GM12891 (cell line): ENCODE measurements at regions not wholly inside any gene's neighbourhood (a gene's known extent, or its start where the extent isn't known, plus 50 kb on each side); places are given as distances from the start of the nearest gene placed in this dataset.

Source experiments
- DNase-seq: peaks from one replicate; pipeline ENCODE4 v3.0.0; 2011; ENCODE audit warnings: low spot score; ENCODE audit not compliant: insufficient read length
- FAIRE-seq: peaks from 2 replicates; lab custom pipeline; 2011; peaks lifted over from hg19 to GRCh38; lab: Jason Lieb, UNC
- PAX5 ChIP-seq: IDR thresholded peaks from 2 replicates; pipeline ENCODE4 v1.6.1; 2011; ENCODE audit warnings: low read length, moderate library complexity, mild to moderate bottlenecking; ENCODE audit not compliant: insufficient read depth, severe bottlenecking
- POLR2A ChIP-seq: IDR thresholded peaks from 2 replicates; pipeline ENCODE4 v1.6.1; 2011; ENCODE audit warnings: low read depth, low read length, control low read depth
- POLR2AphosphoS5 ChIP-seq: IDR thresholded peaks from 2 replicates; pipeline ENCODE4 v1.6.1; 2011; ENCODE audit warnings: low read depth, low read length, control low read depth
- POU2F2 ChIP-seq: IDR thresholded peaks from 2 replicates; pipeline ENCODE4 v1.6.1; 2011; ENCODE audit warnings: low read depth, mild to moderate bottlenecking, control low read depth, low read length, moderate library complexity
- SPI1 ChIP-seq: IDR thresholded peaks from 2 replicates; pipeline ENCODE4 v1.6.1; 2011; ENCODE audit warnings: low read depth, low read length, control low read depth
- TAF1 ChIP-seq: IDR thresholded peaks from 2 replicates; pipeline ENCODE4 v1.6.1; 2011; ENCODE audit warnings: low read depth, low read length, control low read depth

DNA sequence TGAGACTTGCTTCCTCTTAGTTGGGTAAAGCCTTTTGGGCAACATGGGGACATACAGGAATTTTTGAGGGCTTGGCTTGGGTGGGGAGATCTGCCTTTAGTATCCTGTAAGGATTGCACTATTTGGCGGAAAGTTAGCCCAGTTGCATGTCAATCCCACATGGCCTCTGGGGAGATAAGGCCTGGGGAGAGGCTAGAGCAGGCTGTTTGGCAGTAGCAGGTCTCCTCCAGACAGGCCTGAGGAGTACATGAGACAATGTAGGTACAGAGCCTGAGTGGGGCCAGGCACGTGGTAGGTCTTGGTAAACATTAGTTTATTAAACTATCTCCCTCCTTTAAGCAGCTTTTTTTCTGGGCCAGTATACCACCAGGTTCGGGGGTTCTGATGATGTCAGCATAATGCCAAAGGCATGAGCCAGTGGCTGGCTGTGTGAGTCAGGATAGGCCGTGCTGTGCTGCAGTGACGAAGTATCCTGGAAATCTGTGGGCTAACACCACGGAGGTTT is 147.9 kb downstream of the VEGFA start:
- FAIRE-seq, result no peak
- DNase-seq, result no peak
- no peak for TF ChIP-seq TAF1
- no peak for TF ChIP-seq POLR2AphosphoS5
- no peak for TF ChIP-seq PAX5
- no peak for TF ChIP-seq POLR2A
- TF ChIP-seq SPI1, result no peak

DNA sequence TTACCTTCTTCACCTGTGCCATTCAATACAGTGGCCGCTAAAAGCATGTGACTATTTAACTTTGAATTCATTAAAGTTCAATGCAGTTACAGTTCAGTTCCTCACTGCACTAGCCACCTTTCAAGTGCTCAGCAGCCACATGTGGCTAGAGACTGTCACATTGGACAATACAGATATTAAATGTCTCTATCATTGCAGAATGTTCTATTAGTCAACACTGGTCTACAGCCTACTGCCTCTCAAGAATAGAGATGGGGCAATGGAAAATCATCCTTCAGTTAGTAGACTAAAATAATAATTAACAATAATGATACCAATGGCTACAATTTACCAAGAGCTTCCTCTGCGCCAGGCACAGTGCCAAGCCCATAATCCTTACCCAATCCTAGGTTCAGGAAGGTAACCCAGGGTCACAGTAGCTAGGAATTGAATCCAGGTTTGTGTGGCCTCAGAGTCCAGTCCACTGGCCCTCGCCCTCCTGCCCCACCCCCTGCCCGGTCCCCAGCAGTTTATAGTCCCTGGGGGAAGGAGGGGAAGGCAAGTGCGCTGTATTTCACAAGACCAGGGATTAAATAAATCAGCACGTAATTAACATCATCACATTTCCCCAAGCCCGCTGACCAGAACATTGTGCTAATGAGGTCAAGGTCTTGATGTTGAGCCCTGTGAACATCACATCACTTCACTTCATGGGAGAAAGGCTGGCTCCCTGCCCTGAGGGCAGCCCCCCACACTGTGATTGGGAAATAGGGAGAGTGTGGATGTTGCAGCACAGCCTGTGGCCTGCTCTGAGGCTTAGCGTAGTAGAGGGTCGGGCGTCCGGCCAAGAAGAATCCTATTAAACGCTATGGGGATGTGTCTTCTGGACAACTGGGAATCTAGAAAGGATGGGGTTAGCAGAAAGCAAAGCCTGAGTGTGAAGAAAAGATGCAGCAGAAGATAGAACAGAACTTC is 147.2 kb downstream of the VEGFA start:
- FAIRE-seq (no peak), DNase-seq (no peak)
- TF ChIP-seq SPI1 (no peak), TAF1 (no peak), POLR2AphosphoS5 (no peak), PAX5 (no peak), POLR2A (no peak), POU2F2 (no peak)

DNA sequence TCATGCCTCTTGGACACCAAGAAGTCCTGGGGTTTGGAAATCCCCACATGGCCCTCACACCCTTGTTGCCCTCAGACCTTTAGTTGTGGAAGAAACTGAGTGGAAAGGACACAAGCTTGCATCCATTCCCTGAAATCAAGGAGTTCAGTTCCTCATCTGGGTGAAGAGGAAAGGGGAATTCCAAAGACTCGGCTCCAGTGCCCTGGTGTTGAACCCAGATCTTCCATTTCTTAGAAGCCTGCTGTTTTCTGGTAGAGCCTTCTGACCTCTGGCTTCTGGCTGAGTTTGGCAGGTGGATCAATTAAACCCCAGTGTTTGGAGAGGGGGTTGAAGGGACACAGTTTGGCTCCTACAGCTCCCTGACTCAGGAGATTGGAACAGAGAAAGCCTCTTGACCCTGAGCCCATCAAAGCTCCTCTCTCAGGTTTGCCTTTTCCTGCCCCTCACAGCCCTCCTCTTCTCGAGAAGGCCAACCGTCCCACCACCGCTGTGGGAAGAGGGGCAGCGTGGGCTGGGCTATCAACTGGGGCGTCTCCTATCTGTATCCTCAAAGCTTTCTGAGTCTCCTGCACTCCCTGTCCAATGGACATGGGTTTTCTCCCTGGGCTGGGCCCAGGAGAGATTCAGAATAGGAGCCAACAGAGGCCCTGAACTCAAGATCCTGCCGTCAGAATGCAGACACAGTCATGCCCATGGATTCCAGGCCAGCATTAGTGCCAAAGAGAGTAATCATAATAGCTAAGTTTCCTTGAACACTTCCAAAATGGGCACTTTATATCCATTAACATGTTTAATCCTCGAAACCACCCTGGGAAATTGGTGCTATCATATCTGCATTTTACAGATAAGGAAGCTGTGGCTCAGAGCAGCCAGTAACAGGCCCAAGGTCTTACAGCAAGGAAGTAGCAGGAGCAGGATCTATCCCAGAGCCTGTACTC is 146.2 kb downstream of the VEGFA start:
- TF ChIP-seq PAX5 (no peak), POLR2A (no peak), POLR2AphosphoS5 (no peak), POU2F2 (no peak), TAF1 (no peak), SPI1 (no peak)
- DNase-seq, result no peak
- no peak for FAIRE-seq

DNA sequence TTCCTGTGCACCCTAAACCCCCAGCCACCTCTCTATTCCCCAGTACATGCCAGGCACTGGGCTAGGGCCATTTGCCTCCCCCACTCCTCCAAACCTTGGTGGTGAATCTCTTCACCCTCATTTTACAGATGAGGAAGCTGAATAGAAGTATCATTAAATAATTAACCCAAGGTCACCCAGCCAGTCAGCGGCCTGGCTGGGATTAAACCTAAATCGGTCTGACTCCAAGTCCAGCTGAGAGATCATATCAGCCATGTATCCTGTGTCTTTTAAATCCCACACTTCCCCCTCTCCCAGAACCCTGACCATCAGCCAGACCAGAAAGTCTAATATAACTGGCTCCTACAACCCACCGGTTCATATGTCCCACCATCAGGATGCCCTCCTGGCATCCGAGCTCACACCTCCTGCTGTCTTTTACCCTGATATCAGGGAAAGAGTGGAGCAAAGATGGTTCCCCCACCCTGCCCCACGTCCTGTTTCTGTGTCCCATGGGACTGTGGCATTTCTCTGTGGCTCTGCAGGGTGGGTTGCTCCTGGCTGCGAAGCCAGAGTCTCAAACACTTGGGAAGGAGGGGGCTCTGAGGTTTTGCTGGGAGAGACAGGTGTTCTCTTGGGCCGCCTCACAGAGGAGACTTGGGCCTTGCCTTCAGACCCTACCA is 145.3 kb downstream of the VEGFA start:
- DNase-seq (no peak), FAIRE-seq (no peak)
- no peak for TF ChIP-seq PAX5
- TF ChIP-seq POLR2A, result no peak
- TF ChIP-seq POLR2AphosphoS5, result no peak
- TF ChIP-seq SPI1, result no peak
- TF ChIP-seq TAF1, result no peak
- no peak for TF ChIP-seq POU2F2

DNA sequence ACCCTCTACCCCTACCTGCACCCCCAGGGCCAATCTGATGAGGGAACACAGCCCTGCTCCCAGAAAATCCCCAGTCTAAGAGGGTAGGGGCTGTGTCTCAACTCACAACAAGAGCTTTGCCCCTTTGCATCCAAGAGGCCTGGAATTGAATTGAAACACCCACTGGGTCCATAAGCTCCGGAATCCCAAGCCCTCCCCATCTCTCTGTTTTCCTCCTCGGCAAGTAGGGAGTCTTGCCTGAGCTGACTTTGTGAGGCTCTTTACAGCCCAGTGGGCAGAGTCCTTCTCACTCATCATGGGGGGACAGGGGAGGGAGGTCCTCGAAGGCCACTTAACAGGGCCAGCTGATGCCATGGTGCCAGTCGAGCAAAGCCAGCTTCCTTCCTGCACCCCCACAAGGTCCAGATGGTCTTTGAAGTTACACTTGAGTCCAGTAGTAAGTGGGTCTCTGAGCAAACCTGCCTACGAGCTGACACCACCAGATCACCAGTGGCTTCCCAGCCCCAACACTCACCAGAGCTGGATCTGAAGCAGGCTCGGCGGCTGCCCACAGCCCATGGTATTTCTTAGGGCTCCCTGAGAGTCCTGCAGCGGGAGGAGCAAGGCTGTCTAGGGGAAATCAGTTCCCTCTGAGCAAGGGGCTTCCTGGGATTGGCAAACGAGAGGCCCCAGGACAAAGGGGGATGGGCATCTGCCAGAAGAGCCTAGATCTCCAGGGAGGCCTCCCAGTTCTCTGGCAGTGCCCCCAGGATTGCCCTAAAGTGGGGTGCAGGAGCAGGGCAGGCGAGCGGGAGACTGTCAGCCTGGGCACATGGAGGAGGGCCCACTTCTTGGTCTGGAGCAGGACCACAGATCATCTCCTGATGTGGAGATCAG is 144.5 kb downstream of the VEGFA start:
- TF ChIP-seq POU2F2, result no peak
- TF ChIP-seq POLR2A, result no peak
- TF ChIP-seq PAX5, result no peak
- no peak for TF ChIP-seq POLR2AphosphoS5
- no peak for TF ChIP-seq TAF1
- TF ChIP-seq SPI1, result no peak
- no peak for DNase-seq
- no peak for FAIRE-seq

DNA sequence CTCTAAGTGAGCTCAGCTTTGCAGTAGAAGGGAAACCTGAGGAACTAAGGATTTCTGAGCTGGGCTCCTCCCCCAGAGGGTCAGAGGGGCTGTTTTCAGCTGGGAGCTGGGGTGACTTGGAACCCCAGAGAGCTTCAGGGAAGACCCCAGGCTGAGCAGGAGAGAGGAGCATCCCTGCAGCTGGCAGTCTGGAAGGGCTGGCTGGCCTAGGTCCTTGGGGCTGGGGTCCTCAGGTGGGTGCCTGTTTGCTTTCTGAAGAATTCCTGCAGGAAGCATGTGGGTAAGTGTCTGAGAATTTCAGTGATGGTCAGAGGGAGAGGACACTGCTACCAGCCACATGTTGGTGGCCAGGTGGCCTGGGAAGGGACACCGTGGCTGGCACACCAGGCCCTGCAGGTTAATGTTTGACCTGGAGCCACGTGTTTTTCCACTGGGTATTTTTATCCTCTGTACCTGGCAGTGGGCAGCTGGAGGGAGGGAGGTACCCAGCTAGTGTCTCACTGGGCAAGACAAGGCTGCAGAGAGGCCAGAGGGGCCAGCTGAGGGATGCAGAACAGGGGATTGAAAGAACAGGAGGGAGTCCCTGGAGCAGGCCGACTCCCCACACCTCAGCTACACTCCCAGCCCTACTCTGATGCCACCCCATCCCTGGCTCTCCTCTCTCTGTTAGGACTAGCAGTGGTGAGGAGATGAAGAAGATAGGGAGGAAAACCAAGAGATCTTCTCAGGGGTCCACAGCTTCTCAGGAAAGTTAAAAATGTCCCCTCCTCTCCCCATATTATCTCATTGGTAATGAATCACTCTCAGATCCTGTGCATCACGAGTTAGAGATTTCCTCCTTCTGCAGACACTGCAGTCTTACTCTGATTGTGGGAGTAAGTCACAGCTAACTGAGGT is 143.6 kb downstream of the VEGFA start:
- no peak for TF ChIP-seq SPI1
- no peak for TF ChIP-seq POU2F2
- TF ChIP-seq POLR2AphosphoS5, result no peak
- TF ChIP-seq PAX5, result no peak
- no peak for TF ChIP-seq TAF1
- no peak for TF ChIP-seq POLR2A
- FAIRE-seq, result no peak
- no peak for DNase-seq

DNA sequence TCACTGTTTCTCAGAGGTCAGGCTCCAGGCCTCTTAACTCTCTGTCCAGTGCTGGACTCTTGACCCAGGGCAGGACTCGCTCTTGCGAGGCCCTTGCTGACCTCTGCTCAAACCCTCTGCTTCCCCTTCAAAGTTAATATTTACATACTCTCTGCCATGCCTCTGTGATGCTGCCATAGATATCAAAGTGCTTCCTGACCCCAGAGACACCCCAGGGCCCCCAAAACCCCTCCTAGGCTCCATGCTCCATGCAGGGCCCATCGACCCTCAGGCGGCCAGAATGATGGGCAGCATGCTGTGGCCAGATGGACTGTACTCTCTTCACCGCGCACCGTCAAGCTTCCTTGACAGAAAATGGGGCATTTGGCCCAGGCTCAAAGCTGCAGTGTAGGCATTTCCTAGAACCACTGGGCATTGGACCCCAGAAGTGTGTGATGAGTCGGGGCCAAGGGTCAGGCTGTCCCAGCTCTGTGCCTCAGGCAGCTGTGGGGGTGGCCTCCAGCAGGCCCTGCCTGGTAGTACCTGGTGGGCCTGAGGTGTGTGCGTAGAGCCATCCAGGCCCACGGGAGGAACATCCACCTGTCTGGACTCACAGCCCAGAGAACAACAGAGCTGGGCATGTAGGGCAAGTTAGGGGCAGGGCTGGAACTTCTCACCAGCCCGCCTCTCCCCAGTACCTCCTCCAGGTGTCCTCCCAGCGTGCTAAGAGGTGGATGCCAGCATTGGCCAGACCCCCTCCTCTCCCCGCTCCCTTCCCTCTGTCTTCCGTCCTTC is 142.8 kb downstream of the VEGFA start:
- DNase-seq (no peak), FAIRE-seq (no peak)
- TF ChIP-seq POLR2AphosphoS5 (no peak), PAX5 (no peak), POLR2A (no peak), TAF1 (no peak), POU2F2 (no peak), SPI1 (no peak)
